Neural cell (in vitro differentiated cells): ENCODE measurements at regions not wholly inside any gene's neighbourhood (a gene's known extent, or its start where the extent isn't known, plus 50 kb on each side); places are given as distances from the start of the nearest gene placed in this dataset.

Experiments used
- CTCF ChIP-seq: fragments of 450-650 bp; IDR thresholded peaks from 2 replicates; pipeline ENCODE4 v1.5.1; 2014; ENCODE audit warnings: antibody characterized with exemption, mild to moderate bottlenecking, moderate library complexity; ENCODE audit not compliant: poor library complexity, severe bottlenecking
- EZH2 ChIP-seq: fragments of 200-600, 300-800 bp; shearing (Covaris generic), sonication (generic); IDR thresholded peaks from 2 replicates; pipeline ENCODE4 v1.6.1; 2014; ENCODE audit warnings: antibody characterized with exemption, low read length, borderline replicate concordance, mild to moderate bottlenecking; ENCODE audit not compliant: insufficient read depth, poor library complexity, severe bottlenecking
- MXI1 ChIP-seq: fragments of 450-650 bp; conservative IDR thresholded peaks from 2 replicates; pipeline ENCODE4 v1.6.1; 2014; ENCODE audit warnings: antibody characterized with exemption, mild to moderate bottlenecking; ENCODE audit not compliant: poor library complexity, severe bottlenecking
- REST ChIP-seq: IDR thresholded peaks from 2 replicates; pipeline ENCODE4 v1.6.1; 2012; ENCODE audit warnings: borderline replicate concordance
- TAF1 ChIP-seq: IDR thresholded peaks from 2 replicates; pipeline ENCODE4 v1.6.1; 2012; ENCODE audit warnings: low read depth

DNA sequence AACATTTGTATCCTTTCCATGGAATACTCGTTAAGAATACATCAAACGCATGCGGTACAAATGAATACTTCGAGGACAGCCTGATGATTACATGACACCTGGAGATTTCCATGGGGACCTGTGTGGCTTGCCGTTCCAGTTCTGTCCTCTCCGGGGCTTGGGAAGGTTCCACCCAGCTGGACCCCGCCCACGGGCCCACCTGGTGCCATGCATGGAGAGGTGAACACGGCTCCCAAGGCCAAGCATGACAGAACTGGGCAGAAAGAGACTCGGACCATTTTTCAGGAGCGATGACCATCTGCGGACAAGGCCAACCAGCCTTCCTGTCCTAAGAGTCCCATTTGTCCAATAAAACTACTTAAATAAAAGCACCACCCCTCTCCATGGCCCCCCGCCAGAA, 80.1 kb downstream of the TEX36 start:
- TF ChIP-seq MXI1 (no peak), CTCF (no peak), REST (no peak), EZH2 (no peak), TAF1 (no peak)
